Psoas muscle (tissue), 7 donors: ENCODE measurements at regions not wholly inside any gene's neighbourhood (a gene's known extent, or its start where the extent isn't known, plus 50 kb on each side); places are given as distances from the start of the nearest gene placed in this dataset.

Experiments used
- ATAC-seq, 4 donors: fragments of 200-7000 bp; cut with Tn5 transposase; one replicate each; pipeline ENCODE4 v1.9.1; 2020; ENCODE audit warnings: moderate library complexity in 3 of 4, mild to moderate bottlenecking in 2 of 4
- DNase-seq, 2 donors: peaks; one replicate each; pipeline ENCODE4 v3.0.0-alpha.2; 2020
- H3K27ac ChIP-seq: fragments of 200-600 bp; one replicate; pipeline ENCODE4 v1.8.0; 2022
- H3K27me3 ChIP-seq, 3 donors: fragments of 200-600 bp in 1 of 3; one replicate each; pipeline versions ENCODE4 v1.6.1 to v1.8.0; 2013 to 2022; ENCODE audit warnings: low read length in 2 of 3, mild to moderate bottlenecking in 2 of 3, moderate library complexity in 1 of 3; ENCODE audit not compliant: insufficient read depth in 3 of 3
- H3K36me3 ChIP-seq, 2 donors: fragments of 200-600 bp in 1 of 2; one replicate each; pipeline versions ENCODE4 v1.6.1 to v1.8.0; 2013 to 2022; ENCODE audit warnings: low read depth in 1 of 2, mild to moderate bottlenecking in 1 of 2, moderate library complexity in 1 of 2; ENCODE audit not compliant: insufficient read depth in 1 of 2
- H3K4me1 ChIP-seq: fragments of 200-600 bp; one replicate; pipeline ENCODE4 v1.8.0; 2022
- H3K4me3 ChIP-seq: fragments of 200-600 bp; one replicate; pipeline ENCODE4 v1.8.0; 2022; ENCODE audit warnings: mild to moderate bottlenecking
- H3K9me3 ChIP-seq: fragments of 200-600 bp; one replicate; pipeline ENCODE4 v1.8.0; 2022
- WGBS, 3 donors: extraction: QIAGEN DNeasy Blood & Tissue Kit; methylation state at CpG; one replicate each; pipeline versions ENCODE4 v1.1.6 to v1.1.7; 2013; 5-methylcytosine and 5-hydroxymethylcytosine counted together
- intact Hi-C, 2 donors: fragments of 100-400 bp; cut with DNase I; formaldehyde crosslinking; loops; one replicate each; pipeline versions ENCODE4 v1.11.0 to v1.14.2; 2022
- TF ChIP-seq, protein P1 (sequence below): fragments of 200-600 bp; IDR thresholded peaks from one replicate; pipeline ENCODE4 v1.8.0; 2022; ENCODE audit warnings: antibody characterized with exemption
- donor health status: healthy with polysubstance abuse.
- donor health status: DM: no; HTN: no; CAD: no; lungs with moderate emphysema.
- donor health status: Bipolar disorder and iron deficiency.
- donor health status: healthy.
- donor health status: DM: yes; HTN: yes; CAD: no.
- donor health status: DM: no; HTN: no; CAD: no.
- donor health status: DM: yes; HTN: yes; CAD: no.

DNA sequence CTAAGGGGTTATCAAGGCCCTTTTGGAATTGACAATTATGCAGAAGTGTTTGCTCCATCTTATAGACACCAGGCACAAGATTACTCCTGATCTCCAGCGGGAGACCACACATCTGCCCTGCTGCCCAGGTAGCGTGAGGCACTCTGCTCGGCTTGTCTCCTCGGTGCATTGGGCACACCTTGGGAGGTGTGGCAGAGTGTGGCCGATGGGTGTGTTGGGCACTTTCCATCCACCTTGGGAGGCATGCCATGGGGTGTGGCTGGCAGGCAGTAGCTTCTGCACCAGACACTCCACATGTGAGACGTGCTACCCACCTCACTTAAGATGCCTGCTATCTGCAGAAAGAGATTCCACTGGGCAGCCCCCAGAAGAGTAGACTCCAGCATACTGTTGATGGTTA, 54.1 kb downstream of the GADD45G start:
- Histone ChIP-seq H3K27me3 (no peaks in the 10 kb centered on the region), H3K4me3 (no peak overlapping the region), H3K9me3 (no peaks in the 10 kb centered on the region), H3K4me1 (peaks cover 25% of the 10 kb centered on the region), H3K36me3 (no peaks in the 10 kb centered on the region), H3K27ac (no peak overlapping the region)
- 93% methylated on average over 6 of the region's 6 CpGs for WGBS, 3 donors
- ATAC-seq: no peak
- intact Hi-C loops: loop anchor here in 1 of 2 donors (5.0 kb wide), 1 partner anchor 52 kb away; the partner anchor contains the start of gene GADD45G
- DNase-seq: no peak
- TF ChIP-seq, protein P1, sequence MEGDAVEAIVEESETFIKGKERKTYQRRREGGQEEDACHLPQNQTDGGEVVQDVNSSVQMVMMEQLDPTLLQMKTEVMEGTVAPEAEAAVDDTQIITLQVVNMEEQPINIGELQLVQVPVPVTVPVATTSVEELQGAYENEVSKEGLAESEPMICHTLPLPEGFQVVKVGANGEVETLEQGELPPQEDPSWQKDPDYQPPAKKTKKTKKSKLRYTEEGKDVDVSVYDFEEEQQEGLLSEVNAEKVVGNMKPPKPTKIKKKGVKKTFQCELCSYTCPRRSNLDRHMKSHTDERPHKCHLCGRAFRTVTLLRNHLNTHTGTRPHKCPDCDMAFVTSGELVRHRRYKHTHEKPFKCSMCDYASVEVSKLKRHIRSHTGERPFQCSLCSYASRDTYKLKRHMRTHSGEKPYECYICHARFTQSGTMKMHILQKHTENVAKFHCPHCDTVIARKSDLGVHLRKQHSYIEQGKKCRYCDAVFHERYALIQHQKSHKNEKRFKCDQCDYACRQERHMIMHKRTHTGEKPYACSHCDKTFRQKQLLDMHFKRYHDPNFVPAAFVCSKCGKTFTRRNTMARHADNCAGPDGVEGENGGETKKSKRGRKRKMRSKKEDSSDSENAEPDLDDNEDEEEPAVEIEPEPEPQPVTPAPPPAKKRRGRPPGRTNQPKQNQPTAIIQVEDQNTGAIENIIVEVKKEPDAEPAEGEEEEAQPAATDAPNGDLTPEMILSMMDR: no peak

DNA sequence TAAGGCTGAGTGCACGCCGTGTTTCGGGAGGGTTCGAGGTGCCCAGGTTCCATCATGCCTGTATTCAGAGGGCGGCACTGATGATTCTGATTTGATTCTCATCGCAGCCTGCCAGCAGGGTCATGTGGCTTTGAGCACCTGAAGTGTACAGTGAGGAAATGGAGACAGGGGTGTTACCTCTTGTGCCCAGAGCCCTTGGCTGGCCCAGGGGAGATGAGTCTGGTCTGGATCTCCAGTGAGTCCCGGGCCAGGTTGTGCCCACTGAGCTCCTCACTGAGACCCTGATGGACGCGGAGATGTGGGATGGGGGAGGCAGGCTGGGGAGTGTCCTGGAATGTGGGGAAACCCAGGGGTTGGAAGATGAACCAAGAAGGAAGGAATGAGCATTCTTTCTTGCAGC, 54.7 kb downstream of the GADD45G start:
- H3K9me3 ChIP-seq: no peaks in the 10 kb centered on the region
- TF ChIP-seq, protein P1: no peak
- WGBS, 3 donors: 97% methylated on average over 9 of the region's 9 CpGs
- intact Hi-C loops: loop anchor here in 1 of 2 donors (5.0 kb wide), 1 partner anchor 52 kb away; the partner anchor contains the start of gene GADD45G
- no peaks in the 10 kb centered on the region for H3K27me3 ChIP-seq
- no peak overlapping the region for H3K4me3 ChIP-seq
- peaks cover 25% of the 10 kb centered on the region for H3K4me1 ChIP-seq
- no peak overlapping the region for H3K27ac ChIP-seq
- ATAC-seq: no peak
- H3K36me3 ChIP-seq: no peaks in the 10 kb centered on the region
- DNase-seq: no peak

DNA sequence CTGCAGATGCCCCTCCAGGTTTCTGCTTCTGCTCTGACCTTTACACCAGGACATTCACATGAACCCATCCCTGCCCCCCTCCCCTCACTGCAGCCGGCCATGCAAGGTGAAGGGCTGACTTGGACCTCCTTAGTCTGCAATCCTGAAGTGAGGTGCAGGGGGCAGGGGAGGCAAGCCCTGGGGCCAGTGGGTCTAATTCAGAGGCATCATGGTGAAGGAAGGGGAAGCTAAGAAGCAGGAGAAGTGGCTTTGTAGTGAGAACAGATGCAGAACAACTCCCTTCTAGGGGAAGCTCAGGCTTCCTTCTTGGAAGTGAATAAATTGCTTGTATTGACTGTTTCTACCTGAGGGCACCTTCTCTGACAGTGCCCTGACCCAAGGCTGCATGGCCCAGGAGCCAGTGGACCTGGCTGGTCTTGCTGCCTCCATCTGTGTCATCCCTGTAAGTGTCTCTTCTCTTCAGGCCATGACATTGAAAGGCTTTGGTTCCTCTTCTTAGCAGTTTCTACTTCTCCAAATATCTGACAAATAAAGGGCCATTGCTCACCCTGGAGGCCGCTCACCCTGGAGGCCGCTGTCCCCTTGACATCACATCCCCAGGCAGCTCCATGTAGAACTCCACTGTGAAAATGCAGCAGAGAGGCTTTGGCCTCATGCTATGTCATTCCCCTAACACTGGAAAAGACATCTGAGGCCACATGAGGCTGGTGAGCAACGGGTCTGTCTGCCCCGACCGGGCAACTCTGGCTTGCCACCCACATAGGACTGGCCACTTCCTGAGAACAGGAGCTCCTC, 55.3 kb downstream of the GADD45G start:
- WGBS, 3 donors: 87 to 91% (median 91%) methylated on average over 6 of the region's 6 CpGs
- ATAC-seq: no peak
- TF ChIP-seq, protein P1: no peak
- no peak for DNase-seq
- no peak overlapping the region for H3K27ac ChIP-seq
- peaks cover 25% of the 10 kb centered on the region for H3K4me1 ChIP-seq
- intact Hi-C loops: loop anchor here in 1 of 2 donors (5.0 kb wide), 1 partner anchor 53 kb away; the partner anchor contains the start of gene GADD45G
- no peaks in the 10 kb centered on the region for H3K9me3 ChIP-seq
- H3K36me3 ChIP-seq: no peaks in the 10 kb centered on the region
- no peaks in the 10 kb centered on the region for H3K27me3 ChIP-seq
- no peak overlapping the region for H3K4me3 ChIP-seq

GRCh38 chr9:89661391-89661949, 56.7 kb downstream of the GADD45G start:
- no peak for DNase-seq

More at GRCh38 chr9:89661391-89661949, 56.7 kb downstream of the GADD45G start:
- 9 to 14% (median 12%) methylated on average over 13 of the region's 13 CpGs for WGBS, 3 donors
- Histone ChIP-seq H3K4me3 (peak overlapping the region; percentile 65), H3K27ac (peak overlapping the region; percentile 74), H3K27me3 (no peaks in the 10 kb centered on the region), H3K36me3 (no peaks in the 10 kb centered on the region), H3K9me3 (no peaks in the 10 kb centered on the region), H3K4me1 (peaks cover 25% of the 10 kb centered on the region)
- ATAC-seq: peak; percentile 55 to 76 (median 70)
- intact Hi-C loops: no loop called here
- TF ChIP-seq, protein P1: no peak
